ENCODE measurements at regions not wholly inside any gene's neighbourhood (a gene's known extent, or its start where the extent isn't known, plus 50 kb on each side); places are given as distances from the start of the nearest gene placed in this dataset.

- TF ChIP-seq EZH2 (IDR thresholded peaks at IDR 0.05; ENCODE audit: borderline replicate concordance, insufficient read depth, low read depth, low read length, poor library complexity, severe bottlenecking) (no peak), CTCF (IDR thresholded peaks at IDR 0.05) (no peak)
Measured at GRCh38 chr10:57769298-57769697, 498.4 kb downstream of the IPMK start.
